Right cardiac atrium (tissue), 5 donors: ENCODE measurements at regions not wholly inside any gene's neighbourhood (a gene's known extent, or its start where the extent isn't known, plus 50 kb on each side); places are given as distances from the start of the nearest gene placed in this dataset.
"Not testable (repeated sequence)": the region's sequence is repeated elsewhere in the genome, so short reads cannot be mapped to it uniquely, and the experiment has no call there.

Experiments
- ATAC-seq, 2 donors: fragments of 200-7000 bp; cut with Tn5 transposase; one replicate each; pipeline versions ENCODE4 v1.8.0 to v1.9.1; 2020; ENCODE audit warnings: moderate library complexity in 2 of 2, mild to moderate bottlenecking in 1 of 2
- DNase-seq, 3 donors: peaks; one replicate each; pipeline ENCODE4 v3.0.0-alpha.2; 2020
- H3K27ac ChIP-seq: one replicate; pipeline ENCODE4 v1.5.1; 2013; ENCODE audit warnings: mild to moderate bottlenecking, low read length, control low read depth, moderate library complexity
- H3K27me3 ChIP-seq: one replicate; pipeline ENCODE4 v1.6.1; 2013; ENCODE audit not compliant: control insufficient read depth, insufficient read depth
- H3K4me1 ChIP-seq: one replicate; pipeline ENCODE4 v1.6.1; 2013; ENCODE audit warnings: low read length; ENCODE audit not compliant: control insufficient read depth, insufficient read depth
- H3K4me3 ChIP-seq: one replicate; pipeline ENCODE4 v1.5.1; 2013; ENCODE audit warnings: low read length, control low read depth
- H3K9me3 ChIP-seq: one replicate; pipeline ENCODE4 v1.6.1; 2013; ENCODE audit warnings: low read length; ENCODE audit not compliant: control insufficient read depth
- WGBS: extraction: QIAGEN DNeasy Blood & Tissue Kit; methylation state at CpG from one replicate; pipeline ENCODE4 v1.1.7; 2013; 5-methylcytosine and 5-hydroxymethylcytosine counted together
- intact Hi-C, 4 donors: fragments of 100-400 bp; cut with DNase I; formaldehyde crosslinking; loops; one replicate each; pipeline versions ENCODE4 v1.11.0 to v1.14.0; 2022 to 2023
- donor health status: healthy with polysubstance abuse.
- donor health status: DM: no; HTN: yes; CAD: no.
- donor health status: DM: no; HTN: no; CAD: no.
- donor health status: DM: no; HTN: yes; CAD: no; lungs with severe emphysema.
- donor health status: DM: yes; HTN: yes; CAD: no.

DNA sequence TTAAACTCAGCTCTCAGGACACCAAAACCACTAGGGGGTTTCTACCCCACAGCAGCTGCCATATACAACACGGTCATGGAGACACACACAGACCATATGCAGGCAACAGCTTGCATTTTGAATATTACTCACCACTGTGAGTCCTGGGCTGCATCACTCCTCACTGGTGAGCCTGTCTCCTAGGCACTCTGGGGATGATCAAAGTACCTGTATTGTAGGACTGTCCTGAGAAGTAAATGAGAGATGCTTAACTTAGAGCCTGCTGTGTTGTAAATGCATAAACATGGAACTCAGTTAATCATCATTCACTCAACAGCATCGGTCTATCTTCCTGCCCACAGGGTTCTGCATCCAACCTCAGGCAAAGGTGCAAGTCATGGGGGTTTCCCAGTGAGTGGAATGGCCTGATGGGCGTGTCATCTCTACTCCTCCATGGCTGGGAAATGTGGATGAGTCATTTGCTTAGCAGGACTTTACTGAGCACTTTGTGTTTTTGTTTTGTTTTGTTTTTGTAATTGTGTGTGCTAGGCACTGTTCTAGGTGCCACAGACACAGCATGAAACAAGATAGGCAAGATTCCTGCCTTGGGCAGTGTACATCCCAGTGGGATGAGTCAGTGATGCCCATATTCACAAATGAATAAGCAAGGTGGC is 1141.2 kb upstream of the TMEM132C start:
- Histone ChIP-seq H3K9me3 (no peaks in the 10 kb centered on the region), H3K4me1 (peaks cover 2% of the 10 kb centered on the region), H3K27me3 (no peaks in the 10 kb centered on the region), H3K4me3 (no peak overlapping the region), H3K27ac (no peak overlapping the region)
- DNase-seq: no peak
- 73% methylated on average over 3 of the region's 3 CpGs for WGBS
- intact Hi-C loops: no loop called here
- peak in 1 of 2 donors; percentile 14 for ATAC-seq

DNA sequence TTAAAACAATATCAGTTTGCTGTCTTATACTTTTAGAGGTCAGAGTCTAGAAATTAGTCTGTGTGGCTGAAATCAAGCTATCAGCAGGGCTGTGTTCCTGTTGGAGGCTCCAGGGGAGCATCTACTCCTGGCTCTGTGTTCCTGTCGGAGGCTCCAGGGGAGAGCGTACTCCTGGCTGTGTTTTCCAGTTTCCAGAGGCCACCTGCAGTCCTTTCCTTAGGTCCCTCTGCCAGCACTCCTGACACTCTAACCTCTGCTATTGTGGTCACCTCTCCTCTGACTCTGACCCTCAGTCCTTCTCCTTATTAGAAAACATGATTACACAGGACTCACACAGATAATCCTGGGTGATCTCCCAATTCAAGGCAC is 1140.7 kb upstream of the TMEM132C start:
- Histone ChIP-seq H3K27ac (no peak overlapping the region), H3K27me3 (no peaks in the 10 kb centered on the region), H3K4me1 (peaks cover 2% of the 10 kb centered on the region), H3K9me3 (no peaks in the 10 kb centered on the region), H3K4me3 (no peak overlapping the region)
- 79% methylated on average over 2 of the region's 2 CpGs for WGBS
- ATAC-seq: no peak
- DNase-seq: no peak
- intact Hi-C loops: no loop called here

DNA sequence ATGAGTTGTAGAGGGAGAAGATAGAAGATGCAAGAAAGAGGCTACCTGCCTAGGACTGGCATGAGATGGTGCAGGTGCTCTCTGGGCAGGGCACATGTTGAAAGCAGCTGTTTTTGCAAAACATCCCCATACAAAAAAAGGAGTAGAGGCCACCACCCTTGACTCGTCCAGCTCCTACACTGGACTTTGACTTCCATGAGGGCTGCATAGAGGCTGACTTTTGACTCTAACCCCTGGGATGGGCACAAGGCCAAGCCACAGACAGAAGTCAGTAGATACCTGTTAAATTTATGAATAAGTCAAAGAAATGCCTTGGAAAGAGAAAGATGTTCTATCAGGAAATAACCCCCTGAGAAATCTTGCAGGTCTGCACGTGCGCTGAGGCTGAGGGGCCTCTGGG is 1139.1 kb upstream of the TMEM132C start:
- Histone ChIP-seq H3K4me1 (no peaks in the 10 kb centered on the region), H3K4me3 (no peak overlapping the region), H3K27me3 (no peaks in the 10 kb centered on the region), H3K9me3 (no peaks in the 10 kb centered on the region), H3K27ac (no peak overlapping the region)
- DNase-seq (no peak), ATAC-seq (no peak)
- WGBS: 67% methylated on average over 3 of the region's 3 CpGs
- intact Hi-C loops: no loop called here

DNA sequence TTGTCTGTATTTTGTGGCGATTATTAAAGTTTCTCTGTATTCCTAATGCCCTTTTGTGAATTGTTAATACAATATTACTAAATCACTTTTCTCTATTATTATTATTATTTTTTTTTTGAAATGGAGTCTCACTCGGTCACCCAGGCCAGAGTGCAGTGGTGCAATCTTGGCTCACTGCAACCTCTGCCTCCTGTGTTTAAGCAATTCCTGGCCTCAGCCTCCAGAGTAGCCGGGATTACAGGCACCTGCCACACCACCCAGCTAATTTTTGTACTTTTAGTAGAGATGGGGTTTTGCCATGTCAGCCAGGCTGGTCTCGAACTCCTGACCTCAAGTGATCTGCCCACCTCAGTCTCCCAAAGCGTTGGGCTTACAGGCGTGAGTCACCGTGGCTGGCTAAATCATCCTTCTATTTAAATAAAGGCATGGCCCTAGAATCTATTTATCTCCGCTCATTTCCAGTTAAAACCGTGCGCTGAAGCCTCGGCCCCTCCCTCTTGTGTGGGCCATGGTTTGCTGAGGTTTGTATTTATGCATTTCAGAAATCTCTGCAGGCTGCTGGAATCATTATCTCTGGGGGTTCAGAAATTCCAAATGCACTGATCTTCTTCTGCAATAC is 1136.4 kb upstream of the TMEM132C start:
- 80% methylated on average over 11 of the region's 11 CpGs for WGBS
- ATAC-seq: no peak

DNA sequence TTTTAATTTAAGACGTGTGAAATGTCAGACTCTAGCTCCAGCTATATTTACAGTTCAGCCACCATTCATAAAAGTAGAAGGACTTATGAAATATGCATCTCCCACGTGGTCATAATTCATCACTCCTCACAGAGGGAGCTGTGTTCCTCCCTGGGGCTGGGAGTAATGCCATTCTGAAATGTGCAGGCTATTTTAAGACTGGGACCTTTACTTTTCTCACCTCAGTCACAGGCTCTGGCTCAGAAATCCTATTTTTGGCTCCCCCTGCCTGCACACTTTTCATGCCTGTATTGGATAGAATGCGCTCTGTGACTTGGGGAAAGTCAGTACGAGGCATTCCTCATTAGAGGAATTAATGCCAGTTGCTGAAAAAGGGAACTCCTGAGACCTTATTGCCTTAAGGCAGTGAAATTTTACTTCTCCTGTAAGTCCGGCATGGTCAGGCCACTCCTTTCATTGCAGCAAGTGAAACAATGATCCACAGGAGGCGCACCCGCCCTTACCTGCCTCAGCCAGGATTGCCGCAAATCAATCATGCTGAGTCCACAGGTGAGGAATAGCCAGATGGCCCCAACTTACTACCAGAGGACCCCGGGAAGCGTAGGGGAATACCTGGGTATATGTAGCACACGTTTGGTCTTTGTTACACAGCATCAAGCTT is 1133.2 kb upstream of the TMEM132C start:
- intact Hi-C loops: no loop called here
- Histone ChIP-seq H3K27me3 (no peaks in the 10 kb centered on the region), H3K4me3 (no peak overlapping the region), H3K4me1 (no peaks in the 10 kb centered on the region), H3K9me3 (no peaks in the 10 kb centered on the region), H3K27ac (peak overlapping the region; percentile 56)
- DNase-seq (no peak), ATAC-seq (peak; percentile 89 to 91)
- 67% methylated on average over 11 of the region's 11 CpGs for WGBS

More for the DNA sequence above, 1136.4 kb upstream of the TMEM132C start:
- Histone ChIP-seq H3K27ac (no peak overlapping the region), H3K9me3 (no peaks in the 10 kb centered on the region), H3K4me1 (no peaks in the 10 kb centered on the region), H3K4me3 (no peak overlapping the region), H3K27me3 (no peaks in the 10 kb centered on the region)
- DNase-seq: no peak
- intact Hi-C loops: no loop called here

DNA sequence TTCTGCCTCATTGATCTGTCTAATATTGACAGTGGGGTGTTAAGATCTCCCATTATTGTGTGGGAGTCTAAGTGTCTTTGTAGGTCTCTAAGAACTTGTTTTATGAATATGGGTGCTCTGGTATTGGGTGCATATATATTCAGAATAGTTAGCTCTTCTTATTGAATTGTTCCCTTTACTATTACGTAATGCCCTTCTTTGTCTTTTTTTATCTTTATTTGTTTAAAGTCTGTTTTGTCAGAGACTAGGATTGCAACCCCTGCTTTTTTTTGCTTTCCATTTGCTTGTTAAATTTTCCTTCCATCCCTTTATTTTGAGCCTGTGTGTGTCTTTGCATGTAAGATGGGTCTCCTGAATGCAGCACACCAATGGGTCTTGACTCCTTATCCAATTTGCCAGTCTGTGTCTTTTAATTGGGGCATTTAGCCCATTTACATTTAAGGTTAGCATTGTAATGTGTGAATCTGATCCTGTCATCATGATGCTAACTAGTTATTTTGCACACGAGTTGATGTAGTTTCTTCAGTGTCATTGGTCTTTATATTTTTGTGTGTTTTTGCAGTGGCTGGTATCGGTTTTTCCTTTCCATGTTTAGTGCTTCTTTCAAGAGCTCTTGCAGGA is 1126.0 kb upstream of the TMEM132C start:
- H3K27me3 ChIP-seq, intact Hi-C loops, H3K9me3 ChIP-seq: not testable (repeated sequence)

DNA sequence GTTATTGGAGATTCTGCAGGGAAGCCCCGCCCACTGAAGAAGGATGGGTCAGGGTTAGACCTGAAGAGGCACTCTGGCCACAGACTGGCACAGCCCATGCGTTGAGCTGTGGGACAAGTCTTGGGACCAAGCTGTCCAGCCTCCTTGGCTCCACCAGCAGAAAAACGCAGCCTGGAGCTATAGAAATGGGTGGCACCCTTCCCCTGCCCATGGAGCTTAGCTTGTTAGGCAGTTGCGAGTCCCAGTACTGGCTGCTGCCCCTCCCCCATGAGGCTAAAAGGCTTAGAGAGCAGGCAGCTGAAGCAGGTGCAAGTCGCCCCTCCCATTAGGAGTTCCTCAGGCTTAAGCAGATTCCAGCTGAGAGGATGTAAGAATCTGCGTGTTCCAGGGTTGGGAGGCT is 1124.0 kb upstream of the TMEM132C start:
- Histone ChIP-seq H3K4me1 (no peaks in the 10 kb centered on the region), H3K27me3 (no peaks in the 10 kb centered on the region), H3K9me3 (no peaks in the 10 kb centered on the region), H3K27ac (no peak overlapping the region), H3K4me3 (no peak overlapping the region)
- ATAC-seq (no peak), DNase-seq (no peak)
- 85% methylated on average over 6 of the region's 6 CpGs for WGBS
- intact Hi-C loops: no loop called here

More for the DNA sequence above, 1126.0 kb upstream of the TMEM132C start:
- H3K27ac ChIP-seq, H3K4me1 ChIP-seq, DNase-seq, ATAC-seq, H3K4me3 ChIP-seq: not testable (repeated sequence)
- WGBS: 84% methylated on average over 3 of the region's 3 CpGs

DNA sequence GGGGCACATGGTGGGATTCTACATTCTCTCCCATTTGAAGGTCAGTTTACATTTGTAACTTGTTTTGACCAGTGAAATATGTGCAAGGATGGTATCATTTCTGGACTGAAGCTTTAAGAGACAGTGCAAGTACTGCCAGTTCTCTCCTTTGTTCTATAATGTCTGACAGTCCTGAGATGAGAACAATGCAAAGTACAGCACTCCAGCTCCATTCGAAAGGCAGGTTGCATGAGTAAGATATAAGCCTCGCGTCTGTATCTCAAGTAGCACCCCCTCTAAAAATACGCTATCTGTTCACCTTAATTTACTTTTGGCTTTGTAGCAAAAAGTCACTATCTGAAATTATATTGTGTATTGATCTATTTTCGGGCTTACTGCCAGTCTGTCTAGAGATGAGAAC is 1122.2 kb upstream of the TMEM132C start:
- 82% methylated on average over 5 of the region's 5 CpGs for WGBS
- no peak overlapping the region for H3K27ac ChIP-seq
- intact Hi-C loops: no loop called here
- ATAC-seq (no peak), DNase-seq (no peak)
- no peaks in the 10 kb centered on the region for H3K9me3 ChIP-seq
- H3K4me3 ChIP-seq: no peak overlapping the region
- H3K27me3 ChIP-seq: no peaks in the 10 kb centered on the region
- H3K4me1 ChIP-seq: no peaks in the 10 kb centered on the region

DNA sequence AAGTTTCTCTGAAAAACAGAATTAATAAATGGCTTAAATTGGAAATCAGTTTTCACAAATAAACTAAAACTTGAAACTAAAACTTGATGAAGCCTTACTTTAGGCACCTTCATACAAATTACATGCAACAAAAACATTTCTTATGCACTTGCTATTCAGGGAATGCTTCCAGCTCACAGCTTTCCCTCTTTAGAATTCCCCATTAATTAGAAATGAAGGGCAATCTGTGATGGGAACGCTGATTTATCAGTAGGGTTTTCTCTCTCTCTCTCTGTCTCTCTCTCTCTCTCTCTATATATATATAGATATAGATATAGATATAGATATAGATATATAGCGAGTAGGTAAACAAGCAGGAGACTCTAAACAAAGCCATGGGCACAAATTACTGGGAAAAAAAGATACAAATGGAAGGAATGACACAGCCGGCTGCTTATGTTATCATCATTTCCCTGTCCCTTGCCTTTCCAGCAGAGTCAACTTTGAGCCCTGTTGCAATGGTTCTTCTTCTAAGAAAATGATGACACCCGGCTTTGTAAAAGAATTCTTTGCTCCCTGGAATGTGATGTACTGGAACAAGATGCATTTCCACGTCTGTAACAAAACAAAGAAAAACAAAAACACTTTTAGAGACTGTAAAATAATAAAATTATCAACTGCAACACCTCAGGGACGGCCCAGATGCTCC is 1121.6 kb upstream of the TMEM132C start:
- intact Hi-C loops: no loop called here
- WGBS: 47% methylated on average over 6 of the region's 6 CpGs
- H3K27me3 ChIP-seq: no peaks in the 10 kb centered on the region
- DNase-seq (no peak), ATAC-seq (peak in 1 of 2 donors; percentile 7)
- H3K27ac ChIP-seq: no peak overlapping the region
- H3K4me3 ChIP-seq: peak overlapping the region; percentile 40
- no peaks in the 10 kb centered on the region for H3K4me1 ChIP-seq
- no peaks in the 10 kb centered on the region for H3K9me3 ChIP-seq

DNA sequence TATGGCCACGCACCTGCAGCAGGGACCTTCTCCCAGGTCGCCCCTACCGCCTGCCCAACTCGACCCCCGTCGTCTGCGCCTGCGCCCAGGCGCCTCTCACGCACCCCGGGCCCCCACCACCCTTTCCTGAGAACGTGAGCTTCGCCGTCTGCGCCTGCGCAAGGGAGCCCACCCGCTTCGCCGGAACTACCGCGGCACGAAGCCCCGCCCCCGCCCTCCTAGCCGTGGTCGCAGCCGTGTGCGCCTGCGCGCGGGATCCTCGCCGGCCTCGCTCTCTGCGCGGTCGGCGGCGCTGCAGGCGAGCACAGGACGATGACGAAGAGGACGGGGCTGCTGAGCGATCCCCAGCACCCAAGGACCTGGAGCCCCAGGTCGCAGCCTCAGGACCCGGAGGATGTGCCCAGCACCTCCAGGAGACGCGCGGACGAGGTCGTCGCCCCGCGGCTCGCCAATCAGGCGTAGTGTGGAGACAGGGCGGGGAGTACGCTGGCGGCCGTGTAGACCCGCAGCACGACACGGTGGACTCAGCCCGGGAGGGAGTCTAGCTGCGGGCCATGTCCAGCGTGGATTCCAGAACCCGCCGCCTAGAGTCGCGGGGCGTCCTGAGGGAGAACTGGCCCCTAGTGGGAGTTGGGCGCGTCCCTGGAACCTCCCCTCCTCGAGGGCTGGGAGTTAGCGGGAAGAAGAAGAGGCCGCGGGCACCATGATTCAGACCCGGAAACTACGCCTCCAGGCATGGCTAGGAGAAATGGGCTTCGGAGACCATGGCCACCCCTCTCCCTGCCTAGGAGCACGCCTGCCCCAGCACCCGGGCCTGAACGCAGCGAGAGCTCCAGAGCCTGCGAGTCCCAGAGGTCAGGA is 1120.8 kb upstream of the TMEM132C start:
- ATAC-seq (peak; percentile 97 to 98), DNase-seq (peak; percentile 89 to 95 (median 93))
- Histone ChIP-seq H3K9me3 (no peaks in the 10 kb centered on the region), H3K27ac (no peak overlapping the region), H3K4me3 (peak overlapping the region; percentile 40), H3K4me1 (no peaks in the 10 kb centered on the region), H3K27me3 (no peaks in the 10 kb centered on the region)
- 21% methylated on average over 85 of the region's 85 CpGs for WGBS
- intact Hi-C loops: no loop called here
